Smooth muscle cell (in vitro differentiated cells): ENCODE measurements at regions not wholly inside any gene's neighbourhood (a gene's known extent, or its start where the extent isn't known, plus 50 kb on each side); places are given as distances from the start of the nearest gene placed in this dataset.

Source experiments
- DNase-seq: peaks from one replicate; lab custom pipeline; 2025; ENCODE audit not compliant: unreplicated experiment; lab: John Stamatoyannopoulos, UW
- H2AFZ ChIP-seq: fragments of 200-600 bp; sonication (generic); 2 replicates; pipeline ENCODE4 v1.6.0; 2016; ENCODE audit warnings: antibody characterized with exemption, low read depth, mild to moderate bottlenecking
- H3F3A ChIP-seq: fragments of 200-600 bp; sonication (generic); 2 replicates; pipeline ENCODE4 v1.6.0; 2017; ENCODE audit warnings: antibody characterized with exemption, low read depth
- H3K27ac ChIP-seq: fragments of 200-600 bp; sonication (generic); 2 replicates; pipeline ENCODE4 v1.5.1; 2016; ENCODE audit warnings: low read depth, mild to moderate bottlenecking
- H3K27me3 ChIP-seq: fragments of 200-600 bp; sonication (generic); 2 replicates; pipeline ENCODE4 v1.6.1; 2016; ENCODE audit warnings: low read depth, mild to moderate bottlenecking
- H3K36me3 ChIP-seq: fragments of 200-600 bp; sonication (generic); 2 replicates; pipeline ENCODE4 v1.5.1; 2016; ENCODE audit warnings: low read depth
- H3K4me1 ChIP-seq: fragments of 200-600 bp; sonication (generic); 2 replicates; pipeline ENCODE4 v1.5.1; 2016; ENCODE audit warnings: low read depth
- H3K4me2 ChIP-seq: fragments of 200-600 bp; sonication (generic); 2 replicates; pipeline ENCODE4 v1.6.0; 2016; ENCODE audit warnings: mild to moderate bottlenecking
- H3K4me3 ChIP-seq: fragments of 200-600 bp; sonication (generic); 2 replicates; pipeline ENCODE4 v1.5.1; 2016; ENCODE audit warnings: mild to moderate bottlenecking
- H3K79me2 ChIP-seq: fragments of 200-600 bp; sonication (generic); 2 replicates; pipeline ENCODE4 v1.6.0; 2016; ENCODE audit warnings: low read depth, mild to moderate bottlenecking
- H3K9ac ChIP-seq: fragments of 200-600 bp; sonication (generic); 2 replicates; pipeline ENCODE4 v1.6.0; 2016; ENCODE audit warnings: low read depth
- H3K9me3 ChIP-seq: fragments of 200-600 bp; sonication (generic); replicated peaks from 2 replicates; pipeline ENCODE4 v1.5.1; 2016; ENCODE audit warnings: low read depth
- H4K20me1 ChIP-seq: fragments of 200-600 bp; sonication (generic); 2 replicates; pipeline ENCODE4 v1.6.0; 2016; ENCODE audit warnings: low read depth
- CTCF ChIP-seq: fragments of 200-600 bp; sonication (generic); IDR thresholded peaks from 2 replicates; pipeline ENCODE4 v1.5.1; 2017; ENCODE audit warnings: borderline replicate concordance, mild to moderate bottlenecking, antibody characterized with exemption; ENCODE audit not compliant: insufficient read depth, poor library complexity, severe bottlenecking
- WGBS: methylation state at CpG from one replicate; pipeline ENCODE4 v1.1.7; 2016; ENCODE audit warnings: low lambda C conversion rate; 5-methylcytosine and 5-hydroxymethylcytosine counted together

GRCh38 chr4:160846121-160846520, 1317.7 kb downstream of the FSTL5 start:
- H3K4me2 ChIP-seq: no peak overlapping the region
- H3K27ac ChIP-seq: no peak overlapping the region
- H4K20me1 ChIP-seq: no peaks in the 10 kb centered on the region
- no peak overlapping the region for H2AFZ ChIP-seq
- no peaks in the 10 kb centered on the region for H3K27me3 ChIP-seq
- no peak for DNase-seq
- WGBS: 84% methylated on average over 2 of the region's 2 CpGs
- H3K4me3 ChIP-seq: no peak overlapping the region
- H3F3A ChIP-seq: peaks cover 10% of the 10 kb centered on the region
- no peak for TF ChIP-seq CTCF
- H3K36me3 ChIP-seq: no peaks in the 10 kb centered on the region
- H3K9me3 ChIP-seq: no peaks in the 10 kb centered on the region
- H3K9ac ChIP-seq: no peak overlapping the region
- peaks cover 5% of the 10 kb centered on the region for H3K4me1 ChIP-seq
- no peaks in the 10 kb centered on the region for H3K79me2 ChIP-seq

GRCh38 chr4:160847228-160847627, 1316.6 kb downstream of the FSTL5 start:
- H3K27ac ChIP-seq: no peak overlapping the region
- no peaks in the 10 kb centered on the region for H3K36me3 ChIP-seq
- no peak for TF ChIP-seq CTCF
- no peak overlapping the region for H3K4me3 ChIP-seq
- peaks cover 10% of the 10 kb centered on the region for H3F3A ChIP-seq
- H4K20me1 ChIP-seq: no peaks in the 10 kb centered on the region
- H3K9me3 ChIP-seq: no peaks in the 10 kb centered on the region
- no peak overlapping the region for H2AFZ ChIP-seq
- H3K27me3 ChIP-seq: no peaks in the 10 kb centered on the region
- 100% methylated on average over 1 of the region's 1 CpG for WGBS
- no peak overlapping the region for H3K4me2 ChIP-seq
- DNase-seq: no peak
- H3K79me2 ChIP-seq: no peaks in the 10 kb centered on the region
- no peak overlapping the region for H3K9ac ChIP-seq
- peaks cover 5% of the 10 kb centered on the region for H3K4me1 ChIP-seq

DNA sequence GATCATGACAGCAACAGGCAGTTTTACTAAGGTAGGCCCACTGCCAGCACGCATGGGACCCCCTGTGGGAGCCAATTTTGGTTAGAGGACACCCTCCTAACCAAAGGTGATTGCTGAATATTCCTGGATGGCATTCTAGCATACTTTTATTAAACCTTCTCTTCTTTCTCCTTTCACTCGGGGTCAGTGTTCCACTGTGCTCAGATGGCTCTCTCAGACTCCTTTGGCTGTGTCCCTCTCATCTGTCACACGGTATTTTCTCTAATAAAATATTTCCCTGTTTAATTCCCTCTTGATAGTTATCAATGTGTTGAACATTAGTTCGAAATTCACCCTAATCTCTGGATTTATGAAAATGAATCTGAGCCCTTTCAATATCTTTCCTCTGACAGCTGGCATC, 1315.3 kb downstream of the FSTL5 start:
- 87% methylated on average over 4 of the region's 4 CpGs for WGBS
- Histone ChIP-seq H3K4me2 (peak overlapping the region; percentile 78), H3K27ac (peak overlapping the region; percentile 61), H3K36me3 (no peaks in the 10 kb centered on the region), H3K9me3 (no peaks in the 10 kb centered on the region), H3F3A (peaks cover 10% of the 10 kb centered on the region), H3K4me1 (peaks cover 5% of the 10 kb centered on the region), H3K9ac (no peak overlapping the region), H4K20me1 (no peaks in the 10 kb centered on the region), H2AFZ (peak overlapping the region; percentile 78), H3K79me2 (no peaks in the 10 kb centered on the region), H3K4me3 (peak overlapping the region; percentile 18), H3K27me3 (no peaks in the 10 kb centered on the region)
- DNase-seq: no peak
- TF ChIP-seq CTCF: no peak
